ENCODE measurements at regions not wholly inside any gene's neighbourhood (a gene's known extent, or its start where the extent isn't known, plus 50 kb on each side); places are given as distances from the start of the nearest gene placed in this dataset.

DNA sequence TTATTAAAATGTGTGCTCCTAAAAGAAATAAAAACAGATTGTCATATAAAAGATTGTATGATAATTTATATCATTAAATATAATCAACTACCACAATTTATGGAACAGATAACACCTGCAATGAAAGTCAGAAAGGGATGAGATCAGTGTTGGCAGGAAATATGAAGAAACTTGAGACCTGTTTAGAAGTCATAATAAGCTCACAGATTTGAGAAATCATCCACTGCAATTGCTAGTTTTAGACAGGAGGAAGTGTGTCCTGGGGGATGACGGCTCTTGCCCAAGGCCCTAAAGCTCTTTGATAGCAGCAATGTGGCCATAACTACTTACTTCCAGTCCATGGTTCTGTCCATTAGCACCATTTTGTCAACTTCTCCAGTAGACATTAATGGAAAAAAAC, 122.8 kb upstream of the SOX5 start:
- TF ChIP-seq, protein P1, sequence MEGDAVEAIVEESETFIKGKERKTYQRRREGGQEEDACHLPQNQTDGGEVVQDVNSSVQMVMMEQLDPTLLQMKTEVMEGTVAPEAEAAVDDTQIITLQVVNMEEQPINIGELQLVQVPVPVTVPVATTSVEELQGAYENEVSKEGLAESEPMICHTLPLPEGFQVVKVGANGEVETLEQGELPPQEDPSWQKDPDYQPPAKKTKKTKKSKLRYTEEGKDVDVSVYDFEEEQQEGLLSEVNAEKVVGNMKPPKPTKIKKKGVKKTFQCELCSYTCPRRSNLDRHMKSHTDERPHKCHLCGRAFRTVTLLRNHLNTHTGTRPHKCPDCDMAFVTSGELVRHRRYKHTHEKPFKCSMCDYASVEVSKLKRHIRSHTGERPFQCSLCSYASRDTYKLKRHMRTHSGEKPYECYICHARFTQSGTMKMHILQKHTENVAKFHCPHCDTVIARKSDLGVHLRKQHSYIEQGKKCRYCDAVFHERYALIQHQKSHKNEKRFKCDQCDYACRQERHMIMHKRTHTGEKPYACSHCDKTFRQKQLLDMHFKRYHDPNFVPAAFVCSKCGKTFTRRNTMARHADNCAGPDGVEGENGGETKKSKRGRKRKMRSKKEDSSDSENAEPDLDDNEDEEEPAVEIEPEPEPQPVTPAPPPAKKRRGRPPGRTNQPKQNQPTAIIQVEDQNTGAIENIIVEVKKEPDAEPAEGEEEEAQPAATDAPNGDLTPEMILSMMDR (IDR thresholded peaks at IDR 0.05; ENCODE audit: low read depth, low read length) = no peak
- no peak for TF ChIP-seq EZH2phosphoT487 (IDR thresholded peaks at IDR 0.05; ENCODE audit: low read depth)

All from OCI-LY3 (cell line).